ENCODE measurements at regions not wholly inside any gene's neighbourhood (a gene's known extent, or its start where the extent isn't known, plus 50 kb on each side); places are given as distances from the start of the nearest gene placed in this dataset.

GRCh38 chr9:91130796-91131318 is 230.9 kb downstream of the AUH start:
- TF ChIP-seq CTCF (IDR thresholded peaks at IDR 0.05): no peak
- TF ChIP-seq POLR2A (IDR thresholded peaks at IDR 0.05): no peak
